HS-5 (cell line): ENCODE measurements at regions not wholly inside any gene's neighbourhood (a gene's known extent, or its start where the extent isn't known, plus 50 kb on each side); places are given as distances from the start of the nearest gene placed in this dataset.
A peak's percentile ranks its signal among the peaks of the same experiment; 100 is the strongest.

Source experiments
- DNase-seq: peaks from one replicate; pipeline ENCODE4 v3.0.0-alpha.2; 2012; ENCODE audit warnings: low read depth

DNA sequence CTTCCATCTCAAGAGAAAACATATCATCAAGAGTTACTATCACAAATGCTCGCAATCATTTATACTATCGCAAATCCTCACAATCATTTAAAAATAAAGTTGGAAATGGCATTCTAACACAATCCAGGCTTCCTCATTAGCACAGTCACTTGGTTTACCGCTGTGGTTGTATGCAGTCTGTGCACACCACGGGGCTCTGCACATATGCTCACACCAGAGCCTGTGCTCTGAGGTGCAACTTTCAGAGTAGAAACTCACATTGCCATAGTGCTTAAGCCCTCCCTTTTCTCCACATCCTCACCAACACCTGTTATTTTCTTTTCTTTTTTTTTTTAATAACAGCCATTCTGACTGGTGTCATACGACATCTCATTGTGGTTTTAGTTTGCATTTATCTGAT, 235.6 kb upstream of the KLF6 start:
- no peak for DNase-seq

DNA sequence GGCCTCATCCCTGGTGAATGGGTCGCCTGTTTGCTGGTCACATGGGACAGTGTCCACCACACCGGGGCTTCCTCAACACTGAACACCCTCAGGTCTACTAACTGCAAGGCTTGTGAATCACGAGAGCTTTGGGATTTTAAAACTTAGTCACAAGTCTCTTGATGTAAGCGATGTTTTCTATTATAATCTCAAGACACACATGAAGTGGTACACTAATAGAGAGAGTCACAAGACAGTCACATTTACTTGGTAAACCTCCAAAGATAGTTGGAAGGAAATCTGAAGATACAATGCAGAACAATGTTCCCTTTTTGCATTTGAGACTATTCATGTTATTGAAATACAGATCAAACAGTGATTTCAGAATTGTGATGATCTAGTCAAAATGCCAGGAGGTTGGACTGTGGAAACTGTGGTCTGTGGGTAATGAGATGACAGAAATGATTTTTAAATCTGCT, 233.1 kb upstream of the KLF6 start:
- DNase-seq = no peak

DNA sequence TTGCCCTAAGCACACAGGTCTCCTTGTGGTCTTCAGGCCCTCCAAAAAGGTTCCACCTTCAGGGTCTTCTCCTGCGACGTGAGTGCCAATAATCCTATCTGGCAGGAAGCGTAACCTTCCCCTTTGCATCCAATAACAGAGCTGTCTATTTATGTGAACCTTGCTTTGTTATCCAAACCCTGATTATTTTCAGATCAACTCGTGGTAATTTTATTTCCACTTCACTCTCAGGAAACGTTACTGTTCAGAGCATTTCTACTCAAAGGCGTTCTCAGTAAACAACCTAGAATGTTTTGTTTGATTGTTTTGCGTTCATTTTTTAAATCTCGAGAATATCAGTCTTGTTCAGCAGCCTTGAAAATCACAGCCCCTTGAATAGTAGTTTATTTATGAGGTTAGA, 232.3 kb upstream of the KLF6 start:
- DNase-seq = no peak

DNA sequence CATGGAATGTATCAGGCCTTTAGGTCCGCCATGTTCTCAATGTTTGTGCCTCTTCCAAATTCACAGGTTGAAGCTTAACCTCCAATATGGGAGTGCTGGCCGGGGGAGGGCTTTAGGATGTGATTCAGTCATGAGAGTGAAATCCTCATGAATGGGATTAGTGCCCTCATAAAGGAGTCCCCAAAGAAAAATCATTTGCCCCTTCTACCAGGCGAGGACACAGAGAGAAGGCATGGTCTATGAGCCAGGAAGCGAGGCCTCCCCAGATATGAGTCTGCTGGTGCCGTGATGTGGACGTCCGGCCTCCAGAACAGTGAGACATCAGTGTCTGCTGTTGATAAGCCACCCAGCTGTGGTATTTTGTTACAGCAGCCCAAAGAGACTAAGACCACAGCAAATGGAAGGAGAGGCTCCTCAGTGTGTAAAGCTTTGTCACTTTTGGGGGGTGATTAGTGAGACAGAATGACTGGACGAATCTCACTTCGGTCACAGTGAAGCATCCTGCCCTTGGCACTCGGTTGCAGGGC, 231.3 kb upstream of the KLF6 start:
- DNase-seq = no peak

DNA sequence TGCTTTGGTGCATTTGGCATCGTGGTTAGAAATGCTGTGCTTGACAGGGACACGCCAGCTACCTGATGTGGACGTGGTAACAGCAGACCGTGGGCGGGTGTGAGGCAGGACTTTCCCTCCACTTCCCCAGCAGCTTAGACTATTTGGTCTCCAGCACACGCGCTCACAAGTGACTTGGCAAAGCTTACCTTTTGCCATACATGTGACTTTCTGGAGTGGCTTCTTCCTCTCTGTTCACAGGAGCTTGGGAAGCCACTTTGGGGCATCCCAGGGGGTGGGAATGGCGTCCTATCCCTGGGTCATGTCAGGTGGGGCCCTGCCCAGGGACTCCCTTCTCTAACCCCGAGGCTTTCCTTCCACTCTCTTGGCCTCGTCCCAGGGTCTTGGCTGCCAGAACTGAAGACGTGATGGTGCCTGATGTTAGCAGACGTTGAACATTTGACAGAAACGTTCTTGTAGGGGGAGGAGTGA, 228.7 kb upstream of the KLF6 start:
- no peak for DNase-seq

DNA sequence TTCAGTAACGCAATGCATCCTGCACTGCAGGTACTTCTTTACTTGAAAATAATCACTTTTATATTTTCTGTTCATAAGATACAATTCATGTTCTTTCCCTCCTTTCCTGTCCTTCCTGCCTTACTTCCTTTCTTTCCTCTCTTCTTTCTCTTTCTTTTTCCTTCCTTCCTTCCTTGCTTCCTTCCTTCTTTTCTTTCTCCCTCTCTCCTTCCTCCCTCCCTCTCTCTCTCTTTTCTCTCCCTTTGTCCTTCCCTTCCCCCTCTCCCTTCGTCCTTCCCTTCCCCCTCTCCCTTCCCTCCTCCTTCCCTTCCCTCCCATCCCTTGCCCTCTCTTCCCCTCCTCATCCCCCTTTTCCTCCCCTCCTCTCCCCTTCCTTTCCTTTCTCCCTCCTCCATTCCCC, 227.8 kb upstream of the KLF6 start:
- no peak for DNase-seq

DNA sequence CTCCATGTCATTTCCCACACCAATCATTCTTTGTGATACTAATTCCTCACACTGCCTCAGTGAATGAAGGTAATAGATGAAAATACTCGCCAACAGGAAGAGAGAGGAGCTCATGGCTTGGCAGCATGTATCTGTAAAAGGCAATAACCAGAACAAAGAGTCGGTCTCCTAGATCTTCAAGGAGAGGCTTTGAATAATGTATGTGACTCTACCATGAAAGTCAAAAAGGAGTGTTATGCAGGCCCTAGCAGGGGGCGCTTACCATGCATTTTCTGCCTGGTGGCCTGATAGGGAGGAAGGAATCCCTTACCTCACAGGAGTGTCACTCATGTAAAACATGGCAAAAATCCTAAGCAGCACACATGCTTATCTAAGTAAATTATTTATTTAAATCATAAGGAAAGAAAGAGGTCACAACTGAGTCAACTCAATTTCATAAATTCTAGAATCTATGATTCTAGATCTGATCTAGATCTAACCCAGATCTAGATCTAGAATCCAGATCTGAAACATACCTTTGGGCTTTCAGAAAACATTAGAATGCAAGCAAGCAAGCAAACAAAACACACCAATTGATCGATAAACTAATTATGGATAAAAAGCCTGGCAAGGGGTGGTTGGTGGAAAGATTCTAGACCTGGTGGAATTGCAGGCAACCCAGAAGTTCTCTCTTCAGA, 226.3 kb upstream of the KLF6 start:
- no peak for DNase-seq

DNA sequence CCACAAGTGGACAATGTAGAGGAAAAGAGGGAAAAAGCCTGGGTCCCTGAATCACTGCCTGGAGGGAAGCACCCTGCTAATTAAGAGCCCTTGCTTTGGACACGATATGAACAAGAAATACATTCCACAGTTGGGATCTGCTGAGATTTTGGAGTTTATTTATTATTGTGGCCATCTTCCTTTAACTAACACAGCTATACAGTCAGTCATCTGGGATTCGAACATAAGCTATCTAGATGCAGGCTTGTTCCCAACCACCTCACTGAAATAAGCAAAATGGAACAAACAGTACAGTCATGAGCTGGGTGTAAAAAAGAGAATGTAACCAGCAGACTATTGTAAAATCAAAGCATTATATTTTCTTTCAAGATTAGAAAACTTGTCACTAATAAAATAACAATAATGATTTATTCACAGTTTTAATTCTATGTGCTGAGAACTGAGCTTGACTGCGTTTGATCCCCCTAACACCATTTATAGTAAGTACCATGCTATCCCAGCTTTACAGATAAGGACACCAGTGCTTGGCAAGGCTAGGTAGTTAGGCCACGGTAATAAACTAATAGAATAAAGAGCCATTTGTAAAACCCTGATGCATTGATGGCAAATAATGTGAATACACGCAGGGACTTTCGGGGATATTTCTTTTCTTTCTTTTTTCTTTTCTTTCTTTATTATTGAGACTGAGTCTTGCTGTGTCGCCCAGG, 223.8 kb upstream of the KLF6 start:
- no peak for DNase-seq

DNA sequence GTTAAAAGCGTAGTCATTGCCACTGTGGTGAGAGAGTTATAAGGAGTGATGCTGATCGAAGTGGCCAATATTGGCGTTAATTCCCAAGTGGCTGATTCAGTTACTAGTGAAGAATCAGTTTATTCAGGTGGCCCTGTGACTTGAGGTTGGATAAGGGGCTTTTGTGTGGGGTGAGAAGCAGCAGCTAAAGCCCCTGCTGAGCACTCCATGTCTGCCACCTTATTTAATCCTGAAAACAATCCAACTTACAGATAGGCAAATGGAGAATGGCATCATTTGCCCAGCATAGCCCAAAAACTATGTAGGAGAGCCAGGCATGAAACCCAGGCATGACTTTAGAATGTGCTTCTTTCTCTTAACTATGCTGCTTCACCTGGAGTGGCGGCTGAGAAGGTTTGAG, 222.8 kb upstream of the KLF6 start:
- DNase-seq = no peak

DNA sequence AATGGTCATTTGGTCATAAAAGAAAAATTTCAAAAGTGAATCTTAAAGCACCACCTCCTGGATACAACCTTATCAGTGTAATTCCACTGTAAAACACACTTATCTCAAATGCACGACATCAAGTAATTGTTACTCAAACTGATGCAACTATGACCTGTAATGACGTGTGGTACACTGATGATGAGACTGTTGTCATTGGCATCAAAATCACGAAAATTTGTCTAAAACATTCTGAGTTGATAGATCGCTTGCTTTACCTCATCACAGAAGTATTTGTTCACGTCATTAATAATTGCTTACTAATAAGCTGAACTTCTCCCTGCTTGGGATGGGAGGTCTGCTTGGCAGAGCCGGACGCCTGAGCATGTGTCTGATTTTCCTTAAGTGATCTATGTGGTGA, 221.8 kb upstream of the KLF6 start:
- DNase-seq = no peak

DNA sequence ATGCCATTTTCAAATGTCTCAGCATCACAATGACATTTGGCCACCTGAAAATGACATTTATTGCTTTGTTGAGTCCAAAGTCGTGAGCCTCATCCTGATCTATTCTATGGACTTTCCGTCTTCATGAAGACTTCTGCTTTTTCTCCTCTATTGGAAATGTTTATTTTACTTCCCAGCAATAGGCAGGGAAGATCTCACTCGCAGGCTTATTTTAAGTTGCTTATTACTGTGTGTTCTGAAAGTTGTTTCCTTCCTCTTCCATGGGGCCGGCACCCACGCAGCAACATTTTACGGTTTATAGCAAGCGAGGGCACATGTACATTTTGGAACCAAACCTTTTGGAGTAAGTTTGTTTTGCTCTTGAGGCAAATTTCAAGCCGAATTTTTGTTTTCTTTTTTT, 221.0 kb upstream of the KLF6 start:
- DNase-seq = no peak

DNA sequence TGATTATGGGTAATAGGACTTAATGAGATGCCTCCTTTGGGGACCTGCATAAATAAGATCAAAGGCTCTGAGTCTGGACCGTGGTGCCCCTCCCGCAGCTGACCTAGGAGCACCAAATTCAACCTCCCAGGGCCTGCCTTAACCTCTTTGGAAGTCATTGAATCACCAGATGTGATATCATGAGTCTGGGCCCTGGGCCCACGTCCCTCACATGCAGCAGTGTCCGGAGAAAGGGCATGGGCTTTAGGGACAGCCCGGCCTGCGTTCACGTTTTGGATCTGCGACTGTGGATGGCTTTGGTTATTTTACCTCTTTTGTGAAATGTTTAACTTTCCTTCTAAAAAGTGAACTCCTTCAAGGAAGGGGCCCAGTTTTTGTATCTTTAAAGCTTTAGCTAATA, 220.0 kb upstream of the KLF6 start:
- no peak for DNase-seq

DNA sequence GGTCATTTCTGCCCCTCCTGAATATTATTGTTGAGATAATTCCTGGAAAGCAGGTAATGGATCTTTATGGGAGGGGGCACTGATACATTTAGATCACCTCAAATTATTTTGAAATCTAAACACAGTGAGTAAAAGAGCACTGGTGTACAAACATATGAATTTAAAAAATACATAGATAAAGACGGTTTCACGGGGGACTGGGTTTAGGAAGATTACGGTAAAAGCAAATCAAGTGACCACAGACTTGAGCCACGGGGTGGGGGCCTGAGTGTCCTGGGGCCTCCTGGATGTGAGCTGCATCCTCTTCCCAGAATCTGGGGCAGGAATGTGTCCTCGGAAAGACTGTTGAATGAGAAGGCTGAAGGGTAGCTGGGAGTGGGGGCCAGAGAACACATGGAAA, 219.1 kb upstream of the KLF6 start:
- no peak for DNase-seq

DNA sequence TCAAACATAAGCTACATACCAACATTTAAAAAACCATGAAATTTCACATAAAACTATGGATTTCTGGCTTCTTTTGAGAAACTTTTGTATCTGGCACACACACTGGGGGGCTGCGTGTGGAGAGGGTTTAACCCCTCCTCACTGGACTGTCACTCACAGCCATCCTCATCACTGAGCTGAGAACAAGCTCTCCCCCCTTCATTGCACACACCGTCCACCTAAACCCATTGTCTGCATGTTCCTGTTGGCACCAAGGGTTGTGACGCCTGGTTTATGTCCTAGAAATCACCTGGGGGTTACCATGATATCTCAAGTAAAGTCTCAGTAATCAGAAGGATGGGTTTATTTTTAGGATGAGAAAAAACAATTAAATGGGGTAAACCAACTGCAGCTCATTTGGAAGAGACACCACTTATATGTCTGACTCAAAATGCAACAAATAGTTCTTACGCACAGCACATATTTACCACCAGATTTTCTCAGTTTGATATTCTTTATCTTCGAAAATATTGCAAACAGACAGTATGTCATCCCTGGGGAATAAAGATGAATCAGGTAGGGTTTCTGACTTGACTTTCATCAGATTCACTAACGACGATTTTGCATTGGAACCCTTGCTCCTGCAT, 218.5 kb upstream of the KLF6 start:
- no peak for DNase-seq

DNA sequence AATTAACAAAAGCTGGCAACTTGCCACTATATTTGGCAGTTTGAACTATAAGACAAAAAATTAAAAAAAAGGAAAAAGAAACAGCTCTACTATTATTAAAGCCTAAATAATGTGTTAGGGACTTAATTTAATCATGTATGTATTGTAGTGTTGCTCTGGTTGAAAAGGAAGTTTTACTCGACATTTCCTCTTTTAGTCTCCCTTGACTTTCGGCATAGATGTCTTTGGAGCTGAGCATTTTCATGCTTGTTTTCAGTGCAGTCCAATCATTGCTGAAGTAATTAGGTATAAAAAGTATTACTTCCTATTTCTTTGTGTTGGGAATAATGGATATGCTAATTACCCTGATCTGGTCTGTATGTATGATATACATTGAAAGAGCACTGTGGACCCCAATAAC, 216.8 kb upstream of the KLF6 start:
- no peak for DNase-seq

DNA sequence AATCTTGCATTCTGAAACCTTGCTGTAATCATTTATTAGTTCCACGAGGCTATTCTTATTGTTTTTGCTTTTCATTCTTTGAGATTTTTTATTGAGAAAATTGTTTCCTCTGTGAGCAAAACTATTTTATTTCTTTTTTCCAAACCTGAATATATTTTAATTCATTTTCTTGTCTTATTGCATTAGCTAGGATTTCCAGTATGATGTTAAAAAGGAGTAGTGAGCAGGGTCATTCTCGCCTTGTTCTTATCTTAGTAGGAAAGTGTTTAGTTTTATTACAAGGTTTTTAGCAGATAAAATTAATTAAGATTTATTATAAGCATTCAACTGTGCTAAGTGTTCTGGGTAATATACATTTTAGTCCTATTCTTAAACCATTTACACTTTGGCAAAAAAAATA, 214.6 kb upstream of the KLF6 start:
- DNase-seq = no peak

DNA sequence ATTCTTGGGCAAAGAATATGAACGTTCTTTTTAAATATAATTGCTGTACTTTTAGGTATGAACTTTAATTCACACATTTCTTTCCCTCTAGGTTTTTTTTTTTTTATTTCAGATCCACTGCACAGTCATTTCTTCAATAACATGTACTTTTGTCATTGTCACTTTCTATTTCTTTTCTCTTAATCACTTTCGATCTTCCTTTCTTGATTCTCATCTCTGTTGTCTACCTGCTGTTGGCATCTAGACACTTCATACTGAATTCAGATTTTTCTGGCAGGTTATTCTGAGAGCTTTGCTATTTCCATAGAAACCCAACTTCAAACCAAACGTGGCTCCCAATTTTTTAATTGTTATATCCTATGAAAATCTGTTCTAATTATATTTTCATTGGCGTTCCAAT, 211.7 kb upstream of the KLF6 start:
- no peak for DNase-seq

DNA sequence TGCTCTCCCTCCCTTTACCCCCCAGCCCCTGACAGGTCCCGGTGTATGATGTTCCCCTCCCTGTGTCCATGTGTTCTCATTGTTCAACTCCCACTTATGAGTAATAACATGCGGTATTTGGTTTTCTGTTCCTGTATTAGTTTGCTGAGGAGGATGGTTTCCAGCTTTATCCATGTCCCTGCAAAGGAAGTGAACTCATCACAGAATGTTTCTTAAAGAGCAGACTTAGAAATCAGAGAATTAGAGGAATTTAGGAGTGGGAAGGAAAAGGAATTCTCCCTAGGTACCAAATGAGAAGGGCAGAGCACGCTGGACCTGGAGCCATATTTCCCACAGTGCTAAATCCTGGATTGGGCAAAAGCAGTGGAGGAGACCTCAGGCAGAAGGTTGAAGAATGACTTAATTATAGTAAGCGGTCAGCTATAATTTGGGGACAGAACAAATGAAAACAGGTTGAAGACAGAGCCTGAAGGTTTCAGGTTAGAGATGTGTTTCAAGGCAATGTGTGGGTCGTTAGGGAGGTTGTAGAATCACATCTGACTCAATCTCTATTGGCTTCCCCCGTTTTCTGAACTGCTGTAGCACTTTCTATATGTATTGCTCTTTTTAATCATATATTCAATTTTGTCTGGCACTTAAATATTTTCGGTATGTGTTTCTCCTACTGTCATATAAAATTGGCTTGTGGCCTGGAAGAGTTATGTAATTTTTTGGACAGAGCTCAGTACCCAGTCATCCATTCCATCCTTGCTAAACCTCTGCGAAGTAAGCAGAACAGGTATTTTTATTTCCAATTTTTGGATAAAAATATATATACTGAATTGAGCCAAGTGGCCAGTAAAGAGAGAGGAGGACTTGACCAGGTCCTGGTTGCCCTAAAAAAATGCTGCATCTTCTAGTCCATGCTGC, 210.5 kb upstream of the KLF6 start:
- peak; percentile 53 for DNase-seq

DNA sequence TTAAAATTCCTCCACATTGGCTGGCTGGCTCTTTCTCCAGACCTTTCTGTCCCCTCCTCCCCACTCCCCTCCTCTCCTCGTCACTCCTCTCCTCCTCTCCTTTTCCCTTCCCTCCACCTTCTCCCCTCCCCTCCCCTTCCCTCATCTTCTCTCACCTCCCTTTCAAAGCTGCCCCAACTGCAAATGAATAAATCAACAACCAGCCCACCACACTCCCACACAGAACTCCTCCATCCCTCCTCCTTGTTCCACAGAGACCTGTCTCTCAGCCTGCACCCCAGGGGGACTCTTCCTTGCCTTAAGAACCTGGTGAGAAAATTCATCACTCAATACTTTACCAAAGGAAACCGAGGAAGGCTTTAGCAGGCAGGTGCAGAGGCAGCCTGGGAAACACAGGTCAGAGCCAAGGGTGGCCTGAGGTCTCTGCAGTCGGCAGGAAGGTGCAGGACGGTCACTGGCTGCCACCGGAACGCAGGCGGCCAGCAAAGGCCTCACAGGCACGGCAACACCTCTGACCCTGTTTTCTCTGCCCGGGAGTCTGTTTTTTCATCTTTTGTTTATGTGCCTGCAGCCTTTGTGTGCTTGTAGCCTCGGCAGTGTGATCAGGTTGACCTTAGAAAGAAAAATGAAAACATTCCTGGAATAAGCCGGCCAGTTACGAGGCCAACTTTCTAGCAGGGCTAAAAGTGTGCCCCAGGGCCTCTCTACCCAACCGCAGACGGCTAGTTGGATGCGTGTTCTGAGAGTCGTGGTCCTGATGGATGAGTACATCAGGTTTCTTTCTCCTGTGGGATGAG, 207.6 kb upstream of the KLF6 start:
- no peak for DNase-seq

DNA sequence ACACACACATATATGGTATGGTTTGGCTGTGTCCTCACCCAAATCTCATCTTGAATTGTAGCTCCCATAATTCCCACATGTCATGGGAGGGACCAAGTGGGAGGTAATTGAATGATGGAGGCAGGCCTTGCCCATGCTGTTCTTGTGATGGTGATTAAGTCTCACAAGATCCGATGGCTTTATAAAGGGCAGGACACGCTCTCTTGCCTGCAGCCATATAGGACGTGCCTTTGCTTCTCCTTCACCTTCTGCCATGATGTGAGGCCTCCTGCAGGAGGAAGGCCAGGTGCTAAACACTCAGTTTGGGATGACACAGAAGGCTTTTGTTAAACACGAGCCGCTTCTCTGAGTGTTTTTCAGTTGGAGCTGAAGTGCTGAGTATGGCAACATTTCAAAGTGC, 205.3 kb upstream of the KLF6 start:
- no peak for DNase-seq
